ENCODE measurements at regions not wholly inside any gene's neighbourhood (a gene's known extent, or its start where the extent isn't known, plus 50 kb on each side); places are given as distances from the start of the nearest gene placed in this dataset.
"Not testable (repeated sequence)": the region's sequence is repeated elsewhere in the genome, so short reads cannot be mapped to it uniquely, and the experiment has no call there.

- DNase-seq = no peak
These were observed 764.5 kb downstream of the TRIB2 start for GRCh38 chr2:13481201-13481600.

- DNase-seq = no peak
These were observed 768.5 kb downstream of the TRIB2 start for GRCh38 chr2:13485256-13485655.

- no peak for DNase-seq
These were observed 772.2 kb downstream of the TRIB2 start for GRCh38 chr2:13488965-13489364.

GRCh38 chr2:13492262-13492661 lies 775.5 kb downstream of the TRIB2 start:
- no peak for DNase-seq

GRCh38 chr2:13495051-13495450 lies 778.3 kb downstream of the TRIB2 start:
- no peak for DNase-seq

- DNase-seq = no peak
These were observed 788.1 kb downstream of the TRIB2 start for GRCh38 chr2:13504808-13505207.

- no peak for DNase-seq
These were observed 791.9 kb downstream of the TRIB2 start for GRCh38 chr2:13508671-13509070.

- DNase-seq = no peak
These were observed 798.5 kb downstream of the TRIB2 start for GRCh38 chr2:13515254-13515653.

GRCh38 chr2:13522096-13522495 lies 805.4 kb downstream of the TRIB2 start:
- no peak for DNase-seq

GRCh38 chr2:13522917-13523821 lies 806.4 kb downstream of the TRIB2 start:
- no peak for DNase-seq

- DNase-seq = no peak
These were observed 807.8 kb downstream of the TRIB2 start for GRCh38 chr2:13524492-13524891.

- not testable (repeated sequence) for DNase-seq
These were observed 815.1 kb downstream of the TRIB2 start for GRCh38 chr2:13531735-13532410.

GRCh38 chr2:13532781-13533523 lies 816.2 kb downstream of the TRIB2 start:
- DNase-seq = not testable (repeated sequence)

- no peak for DNase-seq
These were observed 816.8 kb downstream of the TRIB2 start for GRCh38 chr2:13533524-13533922.

GRCh38 chr2:13536941-13537340 lies 820.2 kb downstream of the TRIB2 start:
- no peak for DNase-seq

- no peak for DNase-seq
These were observed 821.1 kb downstream of the TRIB2 start for GRCh38 chr2:13537771-13538349.

GRCh38 chr2:13539296-13539695 lies 822.6 kb downstream of the TRIB2 start:
- DNase-seq = no peak

- no peak for DNase-seq
These were observed 825.3 kb downstream of the TRIB2 start for GRCh38 chr2:13542061-13542460.

GRCh38 chr2:13542642-13543041 lies 825.9 kb downstream of the TRIB2 start:
- no peak for DNase-seq

GRCh38 chr2:13543550-13543949 lies 826.8 kb downstream of the TRIB2 start:
- no peak for DNase-seq

GRCh38 chr2:13545320-13545719 lies 828.6 kb downstream of the TRIB2 start:
- DNase-seq = no peak

GRCh38 chr2:13546131-13546530 lies 829.4 kb downstream of the TRIB2 start:
- DNase-seq = no peak
